ENCODE measurements at regions not wholly inside any gene's neighbourhood (a gene's known extent, or its start where the extent isn't known, plus 50 kb on each side); places are given as distances from the start of the nearest gene placed in this dataset.

- ChIA-PET CTCF (interaction anchor here (1.0 kb wide), 1 partner anchor 12 kb away, joined by 3 read pairs; no protein-coding TSS in a partner anchor), POLR2A (no interaction called here)
- TF ChIP-seq CTCF (IDR thresholded peaks at IDR 0.05; ENCODE audit: control extremely low read depth, extremely low read depth, low read depth, missing control alignments), result no peak
- DNase-seq (ENCODE audit: extremely low spot score), result no peak
Observed at GRCh38 chr1:72481420-72481970, 199.2 kb upstream of the NEGR1 start.

GRCh38 chr1:72466376-72466775, 184.0 kb upstream of the NEGR1 start:
- TF ChIP-seq CTCF (IDR thresholded peaks at IDR 0.05; ENCODE audit: control extremely low read depth, extremely low read depth, low read depth, missing control alignments), result no peak
- CTCF ChIA-PET, result no interaction called here

GRCh38 chr1:72462186-72462905, 180.0 kb upstream of the NEGR1 start:
- no peak for TF ChIP-seq CTCF (IDR thresholded peaks at IDR 0.05; ENCODE audit: control extremely low read depth, extremely low read depth, low read depth, missing control alignments)
- DNase-seq (ENCODE audit: extremely low spot score), result no peak
- ChIA-PET CTCF (interaction anchor here (0.9 to 1.3 kb wide), 2 partner anchors 12 to 18 kb away, joined by 3 read pairs; no protein-coding TSS in a partner anchor), POLR2A (no interaction called here)

More at GRCh38 chr1:72466376-72466775, 184.0 kb upstream of the NEGR1 start:
- no peak for DNase-seq (ENCODE audit: extremely low spot score)
- POLR2A ChIA-PET, result no interaction called here

- POLR2A ChIA-PET, result no interaction called here
Observed at GRCh38 chr1:72442262-72442661, 159.9 kb upstream of the NEGR1 start.

GRCh38 chr1:72439036-72439435, 156.7 kb upstream of the NEGR1 start:
- ChIA-PET POLR2A (no interaction called here), CTCF (no interaction called here)
- TF ChIP-seq CTCF (IDR thresholded peaks at IDR 0.05; ENCODE audit: control extremely low read depth, extremely low read depth, low read depth, missing control alignments), result no peak
- no peak for DNase-seq (ENCODE audit: extremely low spot score)

More at GRCh38 chr1:72442262-72442661, 159.9 kb upstream of the NEGR1 start:
- no peak for TF ChIP-seq CTCF (IDR thresholded peaks at IDR 0.05; ENCODE audit: control extremely low read depth, extremely low read depth, low read depth, missing control alignments)
- no peak for DNase-seq (ENCODE audit: extremely low spot score)
- CTCF ChIA-PET, result no interaction called here

GRCh38 chr1:72438270-72438669, 155.9 kb upstream of the NEGR1 start:
- ChIA-PET POLR2A (no interaction called here), CTCF (no interaction called here)
- TF ChIP-seq CTCF (IDR thresholded peaks at IDR 0.05; ENCODE audit: control extremely low read depth, extremely low read depth, low read depth, missing control alignments), result no peak
- no peak for DNase-seq (ENCODE audit: extremely low spot score)

All from GM10248 (cell line).